Femur (tissue), 1 donor: ENCODE measurements at regions not wholly inside any gene's neighbourhood (a gene's known extent, or its start where the extent isn't known, plus 50 kb on each side); places are given as distances from the start of the nearest gene placed in this dataset.
"Not testable (repeated sequence)": the region's sequence is repeated elsewhere in the genome, so short reads cannot be mapped to it uniquely, and the experiment has no call there.

Experiments used
- DNase-seq: peaks from one replicate; pipeline ENCODE4 v3.0.0-alpha.2; 2017

GRCh38 chr15:62326460-62327011, 161.5 kb upstream of the C2CD4B start:
- no peak for DNase-seq

- no peak for DNase-seq
Measured at GRCh38 chr15:62327406-62327805, 162.3 kb upstream of the C2CD4B start.

GRCh38 chr15:62332472-62332871, 167.4 kb upstream of the C2CD4B start:
- DNase-seq: not testable (repeated sequence)

- DNase-seq: no peak
Measured at GRCh38 chr15:62334536-62334935, 169.5 kb upstream of the C2CD4B start.

- no peak for DNase-seq
Measured at GRCh38 chr15:62337934-62338333, 172.8 kb upstream of the C2CD4B start.

- no peak for DNase-seq
Measured at GRCh38 chr15:62338497-62338896, 173.4 kb upstream of the C2CD4B start.

GRCh38 chr15:62342959-62343358, 177.9 kb upstream of the C2CD4B start:
- no peak for DNase-seq

- no peak for DNase-seq
Measured at GRCh38 chr15:62343397-62343796, 178.3 kb upstream of the C2CD4B start.

GRCh38 chr15:62344806-62345539, 179.9 kb upstream of the C2CD4B start:
- DNase-seq: peak; percentile 30

- no peak for DNase-seq
Measured at GRCh38 chr15:62346168-62346567, 181.1 kb upstream of the C2CD4B start.

- DNase-seq: no peak
Measured at GRCh38 chr15:62348118-62348517, 183.0 kb upstream of the C2CD4B start.

- DNase-seq: no peak
Measured at GRCh38 chr15:62348623-62349022, 183.5 kb upstream of the C2CD4B start.

- DNase-seq: no peak
Measured at GRCh38 chr15:62352817-62353216, 187.7 kb upstream of the C2CD4B start.

- no peak for DNase-seq
Measured at GRCh38 chr15:62357431-62357830, 192.3 kb upstream of the C2CD4B start.

GRCh38 chr15:62359416-62359815, 194.3 kb upstream of the C2CD4B start:
- DNase-seq: no peak

GRCh38 chr15:62360332-62361097, 195.4 kb upstream of the C2CD4B start:
- DNase-seq: no peak

GRCh38 chr15:62362144-62362543, 197.1 kb upstream of the C2CD4B start:
- DNase-seq: no peak

GRCh38 chr15:62362608-62363007, 197.5 kb upstream of the C2CD4B start:
- DNase-seq: no peak

- no peak for DNase-seq
Measured at GRCh38 chr15:62363913-62364312, 198.8 kb upstream of the C2CD4B start.

- DNase-seq: no peak
Measured at GRCh38 chr15:62365795-62366442, 200.8 kb upstream of the C2CD4B start.

- no peak for DNase-seq
Measured at GRCh38 chr15:62369454-62369853, 204.4 kb upstream of the C2CD4B start.

- DNase-seq: not testable (repeated sequence)
Measured at GRCh38 chr15:62371683-62372082, 206.6 kb upstream of the C2CD4B start.

GRCh38 chr15:62377736-62378480, 212.8 kb upstream of the C2CD4B start:
- no peak for DNase-seq
